K562 (cell line): ENCODE measurements at regions not wholly inside any gene's neighbourhood (a gene's known extent, or its start where the extent isn't known, plus 50 kb on each side); places are given as distances from the start of the nearest gene placed in this dataset.

Source experiments
- ATAC-seq: fragments of 200-7000 bp; cut with Tn5 transposase; 3 replicates; pipeline ENCODE4 v1.9.1; 2020; ENCODE audit warnings: moderate library complexity
- BruUV-seq: library from RNA; stranded (reverse); fragments of 400-500 nt; replicated peaks from 2 replicates; lab custom pipeline; 2021; lab: Mats Ljungman, UMichigan
- CTCF ChIA-PET: fragments of 300-600 bp; formaldehyde crosslinking; extraction: SDS; loops from one replicate; lab custom pipeline; 2021; ENCODE audit warnings: low intra/inter-chr PET ratio; lab: Yijun Ruan, JAX
- POLR2A ChIA-PET: fragments of 300-600, 350-650 bp; sonication (Branson Sonifier 250); formaldehyde crosslinking; extraction: SDS; loops from one replicate; lab custom pipeline; 2021; ENCODE audit warnings: antibody characterized with exemption, inconsistent platforms; lab: Yijun Ruan, JAX
- DNase-seq, 4 experiments: peaks; one replicate each; pipeline versions ENCODE4 v3.0.0 to v3.0.0-alpha.2; 2011 to 2018; ENCODE audit warnings: low spot score in 3 of 4, mixed read lengths in 3 of 4; ENCODE audit errors: extremely low read depth in 1 of 4
- FAIRE-seq: peaks from 2 replicates; lab custom pipeline; 2011; peaks lifted over from hg19 to GRCh38; lab: Jason Lieb, UNC
- H2AFZ ChIP-seq: 2 replicates; pipeline ENCODE4 v1.6.0; 2011; ENCODE audit warnings: low read depth, low read length, control low read depth, inconsistent platforms
- H3K27ac ChIP-seq: fragments of 200-600 bp; 3 replicates; pipeline ENCODE4 v1.8.0; 2011; ENCODE audit warnings: low read depth, mild to moderate bottlenecking, control low read depth, inconsistent platforms, low read length, moderate library complexity, mixed read lengths; ENCODE audit errors: extremely low read depth
- H3K27me3 ChIP-seq, 2 experiments: fragments of 300-600 bp in 1 of 2; 2 replicates in 1 of 2; 3 replicates in 1 of 2; pipeline versions ENCODE4 v1.6.0 to v1.8.0; 2011; ENCODE audit warnings: inconsistent platforms in 2 of 2, low read length in 2 of 2, mild to moderate bottlenecking in 1 of 2, mixed read lengths in 1 of 2, moderate library complexity in 1 of 2; ENCODE audit not compliant: control insufficient read depth in 2 of 2, insufficient read depth in 2 of 2
- H3K36me3 ChIP-seq: fragments of 300-600 bp; 3 replicates; pipeline ENCODE4 v1.8.0; 2011; ENCODE audit warnings: mild to moderate bottlenecking, low read length, inconsistent platforms; ENCODE audit not compliant: control insufficient read depth, insufficient read depth
- H3K4me1 ChIP-seq, 2 experiments: fragments of 200-600 bp in 1 of 2; replicated peaks in 1 of 2; 2 replicates in 1 of 2; 3 replicates in 1 of 2; pipeline versions ENCODE4 v1.5.1 to v1.8.0; 2011; ENCODE audit warnings: inconsistent platforms in 2 of 2, low read length in 2 of 2, mild to moderate bottlenecking in 1 of 2, mixed read lengths in 1 of 2, moderate library complexity in 1 of 2; ENCODE audit not compliant: control insufficient read depth in 2 of 2, insufficient read depth in 2 of 2
- H3K4me2 ChIP-seq: 2 replicates; pipeline ENCODE4 v1.6.1; 2011; ENCODE audit warnings: low read length, control low read depth, inconsistent platforms, mixed read lengths; ENCODE audit not compliant: insufficient read depth
- H3K4me3 ChIP-seq: fragments of 200-600 bp; sonication (generic), shearing (Covaris generic); 2 replicates; pipeline ENCODE4 v1.5.1; 2016; ENCODE audit warnings: control low read depth, inconsistent platforms
- H3K79me2 ChIP-seq: fragments of 200-600 bp; 3 replicates; pipeline ENCODE4 v1.8.0; 2011; ENCODE audit warnings: low read length, inconsistent platforms; ENCODE audit not compliant: control insufficient read depth, insufficient read depth
- H3K9ac ChIP-seq, 2 experiments: 2 replicates each; pipeline versions ENCODE4 v1.6.0 to v1.6.1; 2011; ENCODE audit warnings: low read depth in 2 of 2, low read length in 2 of 2, control low read depth in 1 of 2, inconsistent platforms in 1 of 2, mild to moderate bottlenecking in 1 of 2, mixed read lengths in 1 of 2; ENCODE audit not compliant: insufficient read depth in 1 of 2
- H3K9me1 ChIP-seq: one replicate; pipeline ENCODE4 v1.6.0; 2011; ENCODE audit warnings: inconsistent platforms, mild to moderate bottlenecking, low read length, moderate library complexity; ENCODE audit not compliant: control insufficient read depth, insufficient read depth
- H3K9me3 ChIP-seq: replicated peaks from 2 replicates; pipeline ENCODE4 v1.5.1; 2011; ENCODE audit warnings: low read depth, low read length, inconsistent platforms; ENCODE audit not compliant: control insufficient read depth, insufficient read depth
- H4K20me1 ChIP-seq: replicated peaks from 2 replicates; pipeline ENCODE4 v1.6.1; 2011; ENCODE audit warnings: low read length, inconsistent platforms, mixed read lengths; ENCODE audit not compliant: control insufficient read depth, insufficient read depth
- ASH1L ChIP-seq: fragments of 450-650 bp; IDR thresholded peaks from 2 replicates; pipeline ENCODE4 v1.6.1; 2018; ENCODE audit warnings: borderline replicate concordance, mild to moderate bottlenecking, low read depth; ENCODE audit not compliant: partially characterized antibody
- CREB1 ChIP-seq, 2 experiments: sonication (generic) in 1 of 2; formaldehyde crosslinking in 1 of 2; IDR thresholded peaks; 2 replicates each; pipeline versions ENCODE4 v1.6.1 to v1.8.0; 2012 to 2022; ENCODE audit warnings: inconsistent platforms in 1 of 2, mild to moderate bottlenecking in 1 of 2, missing genetic modification reagents in 1 of 2, moderate library complexity in 1 of 2
- MTA1 ChIP-seq: fragments of 450-650 bp; IDR thresholded peaks from 2 replicates; pipeline ENCODE4 v1.6.1; 2017; ENCODE audit warnings: borderline replicate concordance
- RBFOX2 ChIP-seq: fragments of 200-400 bp; formaldehyde crosslinking; IDR thresholded peaks from 2 replicates; pipeline ENCODE4 v1.6.1; 2017; ENCODE audit warnings: low read depth, mild to moderate bottlenecking, low read length, moderate library complexity
- REST ChIP-seq, 2 experiments: fragments of 450-650 bp; formaldehyde crosslinking in 1 of 2; IDR thresholded peaks; 2 replicates each; pipeline versions ENCODE4 v1.4.0 to v1.6.1; 2014 to 2020; ENCODE audit warnings: mild to moderate bottlenecking in 2 of 2, borderline replicate concordance in 1 of 2, low read depth in 1 of 2
- TEAD4 ChIP-seq, 2 experiments: sonication (generic) in 1 of 2; formaldehyde crosslinking in 1 of 2; IDR thresholded peaks; 2 replicates each; pipeline versions ENCODE4 v1.6.1 to v1.8.0; 2012 to 2022; ENCODE audit warnings: borderline replicate concordance in 1 of 2, inconsistent platforms in 1 of 2, low read length in 1 of 2, mild to moderate bottlenecking in 1 of 2, missing genetic modification reagents in 1 of 2
- TGIF2 ChIP-seq: sonication (generic); formaldehyde crosslinking; IDR thresholded peaks from 2 replicates; pipeline ENCODE4 v1.8.1; 2022; ENCODE audit warnings: mild to moderate bottlenecking, missing genetic modification reagents, moderate library complexity
- ZNF232 ChIP-seq: sonication (generic); formaldehyde crosslinking; IDR thresholded peaks from 2 replicates; pipeline ENCODE4 v1.8.0; 2022; ENCODE audit warnings: mild to moderate bottlenecking, missing genetic modification reagents
- ZNF41 ChIP-seq: fragments of 250-450 bp; sonication (Bioruptor Pico); conservative IDR thresholded peaks from 2 replicates; pipeline ENCODE4 v1.4.0; 2020; ENCODE audit warnings: mild to moderate bottlenecking
- ZNF584 ChIP-seq: fragments of 200-800 bp; sonication (Bioruptor generic); IDR thresholded peaks from 2 replicates; pipeline ENCODE4 v1.6.1; 2016; ENCODE audit warnings: low read depth, mild to moderate bottlenecking, missing genetic modification characterization, missing compliant biosample characterization
- in situ Hi-C: fragments of 300-500 bp; cut with MboI; formaldehyde crosslinking; loops from 4 replicates; pipeline ENCODE4 v1.15.0; 2018; ENCODE audit warnings: inconsistent platforms, mixed read lengths
- intact Hi-C: fragments of 100-400 bp; cut with micrococcal nuclease; formaldehyde crosslinking; loops from 2 replicates; pipeline ENCODE4 v1.14.2; 2022
- TF ChIP-seq, protein P1 (sequence below): sonication (generic); formaldehyde crosslinking; IDR thresholded peaks from 2 replicates; pipeline ENCODE4 v1.8.0; 2022; ENCODE audit warnings: mild to moderate bottlenecking, missing genetic modification reagents

GRCh38 chr3:21055015-21055414 is 696.0 kb downstream of the ZNF385D start:
- ChIA-PET POLR2A (no interaction called here), CTCF (no interaction called here)
- DNase-seq (no peak), FAIRE-seq (no peak), ATAC-seq (no peak)
- no peak overlapping the region for H3K9ac ChIP-seq
- H3K27ac ChIP-seq: no peak overlapping the region
- H2AFZ ChIP-seq: no peak overlapping the region
- H4K20me1 ChIP-seq: no peaks in the 10 kb centered on the region
- intact Hi-C loops (no loop called here), in situ Hi-C loops (no loop called here)
- H3K4me1 ChIP-seq: no peaks in the 10 kb centered on the region
- H3K27me3 ChIP-seq: no peaks in the 10 kb centered on the region
- no peaks in the 10 kb centered on the region for H3K9me3 ChIP-seq
- no TSS peak for BruUV-seq
- no peak overlapping the region for H3K4me3 ChIP-seq
- no peak overlapping the region for H3K4me2 ChIP-seq
- TF ChIP-seq ZNF41 (no peak), TGIF2 (no peak), RBFOX2 (no peak), ASH1L (no peak), CREB1 (IDR thresholded peaks at IDR 0.05) (no peak), CREB1 (CRISPR knock-in tag; IDR thresholded peaks at IDR 0.05) (no peak), TEAD4 (IDR thresholded peaks at IDR 0.05; ENCODE audit: low read length) (no peak), TEAD4 (CRISPR knock-in tag; IDR thresholded peaks at IDR 0.05; ENCODE audit: borderline replicate concordance) (no peak), ZNF584 (no peak), ZNF232 (CRISPR knock-in tag) (no peak), REST (IDR thresholded peaks at IDR 0.05; ENCODE audit: borderline replicate concordance) (no peak), REST (CRISPR knock-in tag; IDR thresholded peaks at IDR 0.05; ENCODE audit: low read depth) (no peak), MTA1 (no peak)
- TF ChIP-seq, protein P1, sequence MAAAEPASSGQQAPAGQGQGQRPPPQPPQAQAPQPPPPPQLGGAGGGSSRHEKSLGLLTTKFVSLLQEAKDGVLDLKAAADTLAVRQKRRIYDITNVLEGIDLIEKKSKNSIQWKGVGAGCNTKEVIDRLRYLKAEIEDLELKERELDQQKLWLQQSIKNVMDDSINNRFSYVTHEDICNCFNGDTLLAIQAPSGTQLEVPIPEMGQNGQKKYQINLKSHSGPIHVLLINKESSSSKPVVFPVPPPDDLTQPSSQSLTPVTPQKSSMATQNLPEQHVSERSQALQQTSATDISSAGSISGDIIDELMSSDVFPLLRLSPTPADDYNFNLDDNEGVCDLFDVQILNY (CRISPR knock-in tag): no peak
- H3K79me2 ChIP-seq: no peaks in the 10 kb centered on the region
- no peaks in the 10 kb centered on the region for H3K36me3 ChIP-seq
- H3K9me1 ChIP-seq: no peaks in the 10 kb centered on the region
